ENCODE measurements at regions not wholly inside any gene's neighbourhood (a gene's known extent, or its start where the extent isn't known, plus 50 kb on each side); places are given as distances from the start of the nearest gene placed in this dataset.

DNA sequence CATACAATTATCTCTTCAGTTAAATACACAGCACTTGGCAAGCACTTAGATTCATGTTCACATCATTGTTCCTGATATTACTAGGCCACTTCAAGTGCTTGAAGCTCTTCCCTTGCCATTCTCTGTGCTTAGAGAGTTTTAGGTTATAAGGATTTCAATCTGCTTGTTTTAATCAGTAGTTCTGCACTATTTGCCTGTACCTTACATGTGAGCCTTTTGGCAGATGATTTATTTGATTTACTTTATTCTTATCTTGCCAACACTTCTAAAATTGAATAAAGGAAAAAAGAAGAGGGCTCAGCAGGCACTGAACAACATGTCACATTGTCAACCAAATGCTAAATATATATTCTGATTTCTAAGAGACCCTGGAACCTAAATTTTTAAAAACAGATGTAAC lies 363.8 kb upstream of the USP15 start:
- no peak overlapping the region for H3K4me3 ChIP-seq (ENCODE audit: control insufficient read depth in 2 of 3, extremely low read depth in 1 of 3, insufficient read depth in 2 of 3, low read depth in 1 of 3, low read length in 3 of 3)
- H3K36me3 ChIP-seq (ENCODE audit: control insufficient read depth in 2 of 2, extremely low read depth in 1 of 2, insufficient read depth in 2 of 2, low read length in 2 of 2), result no peaks in the 10 kb centered on the region
- H3K27ac ChIP-seq (ENCODE audit: control insufficient read depth, insufficient read depth, low read length), result no peak overlapping the region
- FAIRE-seq (no peak), DNase-seq (ENCODE audit: low read depth, low spot score) (no peak)
- H3K9me3 ChIP-seq (ENCODE audit: control insufficient read depth, low read depth, low read length), result no peaks in the 10 kb centered on the region
- no peaks in the 10 kb centered on the region for H3K4me1 ChIP-seq (ENCODE audit: control insufficient read depth, extremely low read depth, insufficient read depth, low read length)
- no peaks in the 10 kb centered on the region for H3K79me2 ChIP-seq (ENCODE audit: control insufficient read depth, insufficient read depth, low read length)
- dilution Hi-C loops (cut with MboI; ENCODE audit: extremely low pct_ligation_motif_present, low sequenced_read_pairs), result no loop called here
- no peaks in the 10 kb centered on the region for H3K9me1 ChIP-seq (ENCODE audit: control insufficient read depth, extremely low read depth, insufficient read depth, low read length)
- H3K9ac ChIP-seq (ENCODE audit: control insufficient read depth, extremely low read depth, insufficient read depth, low read length), result no peak overlapping the region
- no peaks in the 10 kb centered on the region for H4K20me1 ChIP-seq (ENCODE audit: control insufficient read depth, extremely low read depth, insufficient read depth, low read length)
- H2AFZ ChIP-seq (ENCODE audit: control insufficient read depth, low read length), result no peak overlapping the region
- TF ChIP-seq EZH2 (IDR thresholded peaks at IDR 0.05; ENCODE audit: low read length), result no peak
- TF ChIP-seq, protein P1, sequence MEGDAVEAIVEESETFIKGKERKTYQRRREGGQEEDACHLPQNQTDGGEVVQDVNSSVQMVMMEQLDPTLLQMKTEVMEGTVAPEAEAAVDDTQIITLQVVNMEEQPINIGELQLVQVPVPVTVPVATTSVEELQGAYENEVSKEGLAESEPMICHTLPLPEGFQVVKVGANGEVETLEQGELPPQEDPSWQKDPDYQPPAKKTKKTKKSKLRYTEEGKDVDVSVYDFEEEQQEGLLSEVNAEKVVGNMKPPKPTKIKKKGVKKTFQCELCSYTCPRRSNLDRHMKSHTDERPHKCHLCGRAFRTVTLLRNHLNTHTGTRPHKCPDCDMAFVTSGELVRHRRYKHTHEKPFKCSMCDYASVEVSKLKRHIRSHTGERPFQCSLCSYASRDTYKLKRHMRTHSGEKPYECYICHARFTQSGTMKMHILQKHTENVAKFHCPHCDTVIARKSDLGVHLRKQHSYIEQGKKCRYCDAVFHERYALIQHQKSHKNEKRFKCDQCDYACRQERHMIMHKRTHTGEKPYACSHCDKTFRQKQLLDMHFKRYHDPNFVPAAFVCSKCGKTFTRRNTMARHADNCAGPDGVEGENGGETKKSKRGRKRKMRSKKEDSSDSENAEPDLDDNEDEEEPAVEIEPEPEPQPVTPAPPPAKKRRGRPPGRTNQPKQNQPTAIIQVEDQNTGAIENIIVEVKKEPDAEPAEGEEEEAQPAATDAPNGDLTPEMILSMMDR (optimal IDR thresholded peaks at IDR 0.05 in 1 of 3, IDR thresholded peaks at IDR 0.05 in 1 of 3, conservative IDR thresholded peaks at IDR 0.05 in 1 of 3; ENCODE audit: extremely low read depth in 1 of 3, insufficient read depth in 2 of 3, low read length in 3 of 3), result no peak
- no peak overlapping the region for H3K4me2 ChIP-seq (ENCODE audit: control insufficient read depth, extremely low read depth, insufficient read depth, low read depth, low read length)
- no peaks in the 10 kb centered on the region for H3K27me3 ChIP-seq (ENCODE audit: control insufficient read depth, extremely low read depth, insufficient read depth, low read length)

DNA sequence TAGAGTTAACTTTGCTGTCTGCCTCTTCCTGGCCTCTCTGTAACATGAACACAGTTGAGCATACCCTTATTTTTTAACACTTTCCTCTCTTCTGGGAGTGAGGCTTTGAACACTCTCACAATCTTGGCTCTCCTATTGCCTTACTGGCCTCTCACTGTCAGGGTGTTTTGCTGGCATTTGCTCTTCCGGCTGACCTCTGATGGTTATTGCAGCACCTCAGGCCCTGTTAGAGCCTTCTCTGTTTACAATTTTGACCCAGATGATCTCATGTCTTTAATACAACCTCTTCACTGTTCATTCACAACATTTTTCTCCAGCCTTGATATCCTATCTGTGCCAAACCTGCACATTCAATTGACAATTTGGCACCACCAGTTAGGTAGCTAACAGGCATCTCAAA lies 357.8 kb upstream of the USP15 start:
- H3K9me1 ChIP-seq (ENCODE audit: control insufficient read depth, extremely low read depth, insufficient read depth, low read length), result no peaks in the 10 kb centered on the region
- H3K9me3 ChIP-seq (ENCODE audit: control insufficient read depth, low read depth, low read length), result no peaks in the 10 kb centered on the region
- DNase-seq (ENCODE audit: low read depth, low spot score) (no peak), FAIRE-seq (no peak)
- H3K79me2 ChIP-seq (ENCODE audit: control insufficient read depth, insufficient read depth, low read length), result no peaks in the 10 kb centered on the region
- dilution Hi-C loops (cut with MboI; ENCODE audit: extremely low pct_ligation_motif_present, low sequenced_read_pairs), result no loop called here
- H3K4me2 ChIP-seq (ENCODE audit: control insufficient read depth, extremely low read depth, insufficient read depth, low read depth, low read length), result no peak overlapping the region
- TF ChIP-seq, protein P1 (optimal IDR thresholded peaks at IDR 0.05 in 1 of 3, IDR thresholded peaks at IDR 0.05 in 1 of 3, conservative IDR thresholded peaks at IDR 0.05 in 1 of 3; ENCODE audit: extremely low read depth in 1 of 3, insufficient read depth in 2 of 3, low read length in 3 of 3), result no peak
- TF ChIP-seq EZH2 (IDR thresholded peaks at IDR 0.05; ENCODE audit: low read length), result no peak
- no peak overlapping the region for H2AFZ ChIP-seq (ENCODE audit: control insufficient read depth, low read length)
- no peak overlapping the region for H3K27ac ChIP-seq (ENCODE audit: control insufficient read depth, insufficient read depth, low read length)
- no peak overlapping the region for H3K9ac ChIP-seq (ENCODE audit: control insufficient read depth, extremely low read depth, insufficient read depth, low read length)
- no peaks in the 10 kb centered on the region for H3K27me3 ChIP-seq (ENCODE audit: control insufficient read depth, extremely low read depth, insufficient read depth, low read length)
- no peaks in the 10 kb centered on the region for H3K36me3 ChIP-seq (ENCODE audit: control insufficient read depth in 2 of 2, extremely low read depth in 1 of 2, insufficient read depth in 2 of 2, low read length in 2 of 2)
- no peak overlapping the region for H3K4me3 ChIP-seq (ENCODE audit: control insufficient read depth in 2 of 3, extremely low read depth in 1 of 3, insufficient read depth in 2 of 3, low read depth in 1 of 3, low read length in 3 of 3)
- no peaks in the 10 kb centered on the region for H4K20me1 ChIP-seq (ENCODE audit: control insufficient read depth, extremely low read depth, insufficient read depth, low read length)
- H3K4me1 ChIP-seq (ENCODE audit: control insufficient read depth, extremely low read depth, insufficient read depth, low read length), result no peaks in the 10 kb centered on the region
